H1 (cell line): ENCODE measurements at regions not wholly inside any gene's neighbourhood (a gene's known extent, or its start where the extent isn't known, plus 50 kb on each side); places are given as distances from the start of the nearest gene placed in this dataset.

Source experiments
- HDAC6 ChIP-seq: IDR thresholded peaks from one replicate; pipeline ENCODE4 v1.7.1; 2012; ENCODE audit warnings: low read depth, mild to moderate bottlenecking, inconsistent platforms, low read length, moderate library complexity
- JUND ChIP-seq: IDR thresholded peaks from 2 replicates; pipeline ENCODE4 v1.6.1; 2011; ENCODE audit warnings: mild to moderate bottlenecking, improper control_type of control experiment, low read length
- PHF8 ChIP-seq: fragments of 200-600 bp; sonication (generic); conservative IDR thresholded peaks from 2 replicates; pipeline ENCODE4 v1.7.1; 2012; ENCODE audit warnings: low read depth, mild to moderate bottlenecking, inconsistent platforms, low read length, moderate library complexity
- RAD21 ChIP-seq, 2 experiments: IDR thresholded peaks in 1 of 2; conservative IDR thresholded peaks in 1 of 2; 2 replicates each; pipeline ENCODE4 v1.6.1; 2011; ENCODE audit warnings: low read depth in 2 of 2, low read length in 2 of 2, improper control_type of control experiment in 1 of 2, inconsistent platforms in 1 of 2, mild to moderate bottlenecking in 1 of 2, moderate library complexity in 1 of 2
- TF ChIP-seq, protein P1 (sequence below): IDR thresholded peaks from 2 replicates; pipeline ENCODE4 v1.6.1; 2011; ENCODE audit warnings: low read depth, mild to moderate bottlenecking, low read length; ENCODE audit not compliant: insufficient read depth

DNA sequence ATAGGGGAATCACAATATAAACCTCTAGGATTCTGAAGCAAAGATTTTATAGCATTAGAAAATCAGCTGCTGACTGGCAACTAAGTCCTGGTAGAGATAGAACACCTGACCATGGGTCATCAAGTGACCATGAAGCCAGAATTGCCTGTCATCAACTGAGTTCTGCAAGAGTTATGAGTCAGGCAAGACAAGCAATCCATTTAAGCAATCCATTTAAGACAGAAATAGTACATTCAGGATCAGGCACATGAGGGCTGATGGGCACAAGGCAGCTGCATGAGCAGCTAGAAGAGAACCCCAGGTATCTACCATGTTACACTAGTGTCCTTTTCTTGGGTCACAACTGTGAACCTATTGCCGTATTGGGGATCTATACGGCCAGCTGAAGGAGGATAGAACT is 98.9 kb downstream of the SPRY1 start (continued):
- TF ChIP-seq, protein P1, sequence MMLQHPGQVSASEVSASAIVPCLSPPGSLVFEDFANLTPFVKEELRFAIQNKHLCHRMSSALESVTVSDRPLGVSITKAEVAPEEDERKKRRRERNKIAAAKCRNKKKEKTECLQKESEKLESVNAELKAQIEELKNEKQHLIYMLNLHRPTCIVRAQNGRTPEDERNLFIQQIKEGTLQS: no peak
- TF ChIP-seq RAD21 (IDR thresholded peaks at IDR 0.05 in 1 of 2, conservative IDR thresholded peaks at IDR 0.05 in 1 of 2; ENCODE audit: low read depth in 2 of 2, low read length in 2 of 2): no peak
- TF ChIP-seq HDAC6: no peak
- TF ChIP-seq PHF8: no peak
- TF ChIP-seq JUND: no peak
